ENCODE measurements at regions not wholly inside any gene's neighbourhood (a gene's known extent, or its start where the extent isn't known, plus 50 kb on each side); places are given as distances from the start of the nearest gene placed in this dataset.

DNA sequence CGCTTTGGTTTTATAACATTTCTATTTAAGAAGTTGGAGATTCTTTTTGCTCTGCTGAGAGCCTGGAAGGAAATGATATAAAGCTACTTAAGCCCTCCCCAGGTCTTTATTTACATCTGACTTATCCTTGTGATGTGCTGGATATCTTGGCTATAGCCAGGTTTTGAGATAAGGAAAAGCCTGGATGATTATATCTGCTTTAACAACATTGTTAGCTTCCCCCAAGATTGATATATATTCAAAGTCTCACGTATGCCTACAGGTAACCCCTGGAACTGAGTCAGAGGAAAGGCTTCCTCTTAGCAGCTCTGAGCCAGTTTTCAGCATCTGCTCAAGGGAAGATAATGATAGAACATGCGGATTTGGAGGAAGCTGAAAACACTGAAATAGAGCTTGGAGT, 61.5 kb upstream of the CRBN start:
- ATAC-seq, result no peak
- WGBS, 2 donors, result 35 to 43% methylated on average over 3 of the region's 3 CpGs
- intact Hi-C loops (cut with DNase I), result no loop called here

GRCh38 chr3:3237979-3238378, 58.5 kb upstream of the CRBN start:
- intact Hi-C loops (cut with DNase I), result no loop called here
- Histone ChIP-seq H3K4me3 (no peak overlapping the region), H3K9me3 (no peaks in the 10 kb centered on the region), H3K27me3 (peaks cover 0 to 5% (median 0%) of the 10 kb centered on the region in 7 donors), H3K27ac (no peak overlapping the region), H3K4me1 (no peaks in the 10 kb centered on the region), H3K36me3 (no peaks in the 10 kb centered on the region)
- DNase-seq, result no peak
- no peak for ATAC-seq
- 78 to 82% methylated on average over 2 of the region's 2 CpGs for WGBS, 2 donors
- TF ChIP-seq, protein P1, sequence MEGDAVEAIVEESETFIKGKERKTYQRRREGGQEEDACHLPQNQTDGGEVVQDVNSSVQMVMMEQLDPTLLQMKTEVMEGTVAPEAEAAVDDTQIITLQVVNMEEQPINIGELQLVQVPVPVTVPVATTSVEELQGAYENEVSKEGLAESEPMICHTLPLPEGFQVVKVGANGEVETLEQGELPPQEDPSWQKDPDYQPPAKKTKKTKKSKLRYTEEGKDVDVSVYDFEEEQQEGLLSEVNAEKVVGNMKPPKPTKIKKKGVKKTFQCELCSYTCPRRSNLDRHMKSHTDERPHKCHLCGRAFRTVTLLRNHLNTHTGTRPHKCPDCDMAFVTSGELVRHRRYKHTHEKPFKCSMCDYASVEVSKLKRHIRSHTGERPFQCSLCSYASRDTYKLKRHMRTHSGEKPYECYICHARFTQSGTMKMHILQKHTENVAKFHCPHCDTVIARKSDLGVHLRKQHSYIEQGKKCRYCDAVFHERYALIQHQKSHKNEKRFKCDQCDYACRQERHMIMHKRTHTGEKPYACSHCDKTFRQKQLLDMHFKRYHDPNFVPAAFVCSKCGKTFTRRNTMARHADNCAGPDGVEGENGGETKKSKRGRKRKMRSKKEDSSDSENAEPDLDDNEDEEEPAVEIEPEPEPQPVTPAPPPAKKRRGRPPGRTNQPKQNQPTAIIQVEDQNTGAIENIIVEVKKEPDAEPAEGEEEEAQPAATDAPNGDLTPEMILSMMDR (IDR thresholded peaks at IDR 0.05), result no peak

More for the DNA sequence above, 61.5 kb upstream of the CRBN start:
- Histone ChIP-seq H3K36me3 (no peaks in the 10 kb centered on the region), H3K27me3 (peaks cover 0 to 22% (median 0%) of the 10 kb centered on the region in 7 donors), H3K4me1 (no peaks in the 10 kb centered on the region), H3K27ac (no peak overlapping the region), H3K4me3 (no peak overlapping the region), H3K9me3 (no peaks in the 10 kb centered on the region)
- TF ChIP-seq, protein P1 (IDR thresholded peaks at IDR 0.05), result no peak
- DNase-seq, result no peak

DNA sequence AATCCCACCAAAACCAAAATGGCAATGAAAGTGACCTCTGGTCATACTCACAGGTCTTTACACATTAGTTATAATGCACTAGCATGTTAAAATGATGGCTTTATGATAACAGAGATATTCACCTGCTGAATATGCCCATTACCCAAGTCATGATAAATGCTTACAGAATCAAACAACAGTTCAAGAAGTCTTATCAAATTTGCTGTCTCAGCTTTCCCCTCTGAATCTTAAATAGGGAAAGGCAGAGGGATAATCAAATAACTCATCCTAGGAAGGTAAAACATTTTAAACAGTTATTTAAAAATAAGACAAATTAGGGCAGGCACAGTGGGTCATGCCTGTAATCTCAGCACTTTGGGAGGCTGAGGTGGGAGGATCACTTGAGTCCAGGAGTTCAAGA, 52.8 kb upstream of the CRBN start:
- no peaks in the 10 kb centered on the region for H3K36me3 ChIP-seq
- no peak overlapping the region for H3K4me3 ChIP-seq
- TF ChIP-seq, protein P1 (IDR thresholded peaks at IDR 0.05), result no peak
- ATAC-seq (no peak), DNase-seq (no peak)
- intact Hi-C loops (cut with DNase I), result no loop called here
- no peak overlapping the region for H3K27ac ChIP-seq
- no peaks in the 10 kb centered on the region for H3K27me3 ChIP-seq
- H3K4me1 ChIP-seq, result peaks cover 0 to 5% (median 0%) of the 10 kb centered on the region in 9 donors
- peaks cover 0 to 10% (median 4%) of the 10 kb centered on the region in 11 donors for H3K9me3 ChIP-seq
